ENCODE measurements at regions not wholly inside any gene's neighbourhood (a gene's known extent, or its start where the extent isn't known, plus 50 kb on each side); places are given as distances from the start of the nearest gene placed in this dataset.

GRCh38 chr4:166635367-166635766 lies 598.9 kb downstream of the SPOCK3 start:
- DNase-seq (ENCODE audit: low spot score), result no peak

- no peak for DNase-seq (ENCODE audit: low spot score)
Measured at GRCh38 chr4:166637816-166638215, 596.5 kb downstream of the SPOCK3 start.

- DNase-seq (ENCODE audit: low spot score), result no peak
Measured at GRCh38 chr4:166655231-166655630, 579.1 kb downstream of the SPOCK3 start.

GRCh38 chr4:166655705-166656104 lies 578.6 kb downstream of the SPOCK3 start:
- no peak for DNase-seq (ENCODE audit: low spot score)

- DNase-seq (ENCODE audit: low spot score), result no peak
Measured at GRCh38 chr4:166657261-166657660, 577.0 kb downstream of the SPOCK3 start.

- no peak for DNase-seq (ENCODE audit: low spot score)
Measured at GRCh38 chr4:166658585-166658984, 575.7 kb downstream of the SPOCK3 start.

- no peak for DNase-seq (ENCODE audit: low spot score)
Measured at GRCh38 chr4:166662266-166662843, 571.9 kb downstream of the SPOCK3 start.

- no peak for DNase-seq (ENCODE audit: low spot score)
Measured at GRCh38 chr4:166670341-166670740, 564.0 kb downstream of the SPOCK3 start.

- DNase-seq (ENCODE audit: low spot score), result no peak
Measured at GRCh38 chr4:166673911-166674310, 560.4 kb downstream of the SPOCK3 start.

GRCh38 chr4:166675411-166675810 lies 558.9 kb downstream of the SPOCK3 start:
- DNase-seq (ENCODE audit: low spot score), result no peak

GRCh38 chr4:166680796-166681195 lies 553.5 kb downstream of the SPOCK3 start:
- no peak for DNase-seq (ENCODE audit: low spot score)

- DNase-seq (ENCODE audit: low spot score), result no peak
Measured at GRCh38 chr4:166682200-166682599, 552.1 kb downstream of the SPOCK3 start.

Data from CD4-positive, alpha-beta T cell treated with Interleukin-2 at 100 ng/mL for 4 hours (primary cell).